WTC11 (cell line): ENCODE measurements at regions not wholly inside any gene's neighbourhood (a gene's known extent, or its start where the extent isn't known, plus 50 kb on each side); places are given as distances from the start of the nearest gene placed in this dataset.

Source experiments
- ATAC-seq: fragments of 200-7000 bp; cut with Tn5 transposase; 2 replicates; pipeline ENCODE4 v1.10.0; 2021; ENCODE audit warnings: mild to moderate bottlenecking, moderate library complexity
- CTCF ChIA-PET: fragments of 300-600 bp; sonication (Branson Sonifier 250); formaldehyde crosslinking; loops from one replicate; lab custom pipeline; 2021; ENCODE audit warnings: antibody characterized with exemption; lab: Charles Lee
- POLR2A ChIA-PET: fragments of 350-600 bp; sonication (Branson Sonifier 250); formaldehyde crosslinking; loops from one replicate; lab custom pipeline; 2021; ENCODE audit warnings: antibody characterized with exemption; lab: Charles Lee
- DNase-seq: peaks from one replicate; pipeline ENCODE4 v3.0.0; 2021; ENCODE audit warnings: low spot score
- H3K27ac Mint-ChIP-seq: 2 replicates; pipeline ENCODE4 v1.8.0; 2021; ENCODE audit warnings: mixed read lengths
- H3K27me3 Mint-ChIP-seq: 2 replicates; pipeline ENCODE4 v1.8.0; 2021; ENCODE audit warnings: low read depth, mild to moderate bottlenecking, moderate library complexity, mixed read lengths
- H3K36me3 Mint-ChIP-seq: 2 replicates; pipeline ENCODE4 v1.8.0; 2021; ENCODE audit warnings: mixed read lengths
- H3K4me1 Mint-ChIP-seq: 2 replicates; pipeline ENCODE4 v1.8.0; 2022; ENCODE audit warnings: mixed read lengths
- H3K4me3 Mint-ChIP-seq: 2 replicates; pipeline ENCODE4 v1.8.0; 2021; ENCODE audit warnings: mild to moderate bottlenecking, moderate library complexity, mixed read lengths
- H3K9me3 Mint-ChIP-seq: 2 replicates; pipeline ENCODE4 v1.8.0; 2021; ENCODE audit warnings: mixed read lengths
- ARID4B ChIP-seq: sonication (generic); formaldehyde crosslinking; IDR thresholded peaks from 2 replicates; pipeline ENCODE4 v1.8.0; 2023; ENCODE audit warnings: missing genetic modification reagents, mild to moderate bottlenecking, borderline replicate concordance
- E2F4 ChIP-seq: sonication (generic); formaldehyde crosslinking; IDR thresholded peaks from 2 replicates; pipeline ENCODE4 v1.8.1; 2022; ENCODE audit warnings: low read depth, mild to moderate bottlenecking, moderate library complexity, missing genetic modification reagents, borderline replicate concordance
- E2F5 ChIP-seq: sonication (generic); formaldehyde crosslinking; IDR thresholded peaks from 2 replicates; pipeline ENCODE4 v1.8.1; 2022; ENCODE audit warnings: mild to moderate bottlenecking, moderate library complexity, missing genetic modification reagents
- FOXP1 ChIP-seq: sonication (generic); formaldehyde crosslinking; IDR thresholded peaks from 2 replicates; pipeline ENCODE4 v1.8.0; 2022; ENCODE audit warnings: missing genetic modification reagents, mild to moderate bottlenecking, moderate library complexity, borderline replicate concordance
- FOXP4 ChIP-seq: sonication (generic); formaldehyde crosslinking; IDR thresholded peaks from 2 replicates; pipeline ENCODE4 v1.8.0; 2022; ENCODE audit warnings: mild to moderate bottlenecking, missing genetic modification reagents
- NFE2L1 ChIP-seq: sonication (generic); formaldehyde crosslinking; IDR thresholded peaks from 2 replicates; pipeline ENCODE4 v1.8.1; 2023; ENCODE audit warnings: missing genetic modification reagents
- NR3C1 ChIP-seq: sonication (generic); formaldehyde crosslinking; conservative IDR thresholded peaks from 2 replicates; pipeline ENCODE4 v1.8.1; 2023; ENCODE audit warnings: low read depth, mild to moderate bottlenecking, missing genetic modification reagents
- OVOL2 ChIP-seq: fragments of 250-450 bp; sonication (Bioruptor Pico); IDR thresholded peaks from 2 replicates; pipeline ENCODE4 v1.9.0; 2021; ENCODE audit warnings: mild to moderate bottlenecking, borderline replicate concordance
- PREB ChIP-seq: sonication (generic); formaldehyde crosslinking; IDR thresholded peaks from 2 replicates; pipeline ENCODE4 v1.8.1; 2022; ENCODE audit warnings: mild to moderate bottlenecking, missing genetic modification reagents, moderate library complexity, borderline replicate concordance
- STAT6 ChIP-seq: sonication (generic); formaldehyde crosslinking; conservative IDR thresholded peaks from 2 replicates; pipeline ENCODE4 v1.8.1; 2023; ENCODE audit warnings: mild to moderate bottlenecking, low read depth, missing genetic modification reagents, moderate library complexity
- TEAD1 ChIP-seq: sonication (generic); formaldehyde crosslinking; IDR thresholded peaks from 2 replicates; pipeline ENCODE4 v1.8.0; 2022; ENCODE audit warnings: mild to moderate bottlenecking, missing genetic modification reagents
- TEAD4 ChIP-seq: sonication (generic); formaldehyde crosslinking; IDR thresholded peaks from 2 replicates; pipeline ENCODE4 v1.8.0; 2022; ENCODE audit warnings: mild to moderate bottlenecking, missing genetic modification reagents
- ZBTB43 ChIP-seq: sonication (generic); formaldehyde crosslinking; IDR thresholded peaks from 2 replicates; pipeline ENCODE4 v1.8.1; 2023; ENCODE audit warnings: mild to moderate bottlenecking, missing genetic modification reagents
- ZNF423 ChIP-seq: fragments of 250-450 bp; sonication (Bioruptor Pico); IDR thresholded peaks from 2 replicates; pipeline ENCODE4 v2.1.2; 2022; ENCODE audit warnings: mild to moderate bottlenecking, moderate library complexity

- Mint-ChIP-seq H3K9me3 (peaks cover 23% of the 10 kb centered on the region), H3K4me1 (no peaks in the 10 kb centered on the region), H3K27me3 (no peaks in the 10 kb centered on the region), H3K36me3 (no peaks in the 10 kb centered on the region), H3K27ac (no peak overlapping the region), H3K4me3 (no peak overlapping the region)
- DNase-seq (no peak), ATAC-seq (no peak)
- no peak for TF ChIP-seq TEAD1
- no peak for TF ChIP-seq NR3C1 (CRISPR knock-in tag)
- TF ChIP-seq ZBTB43: no peak
- no peak for TF ChIP-seq ARID4B
- TF ChIP-seq E2F5 (CRISPR knock-in tag): no peak
- no peak for TF ChIP-seq FOXP4 (CRISPR knock-in tag)
- TF ChIP-seq STAT6: no peak
- TF ChIP-seq TEAD4 (CRISPR knock-in tag): no peak
- no peak for TF ChIP-seq E2F4 (CRISPR knock-in tag)
- TF ChIP-seq PREB (CRISPR knock-in tag): no peak
- TF ChIP-seq NFE2L1 (CRISPR knock-in tag): no peak
- no peak for TF ChIP-seq ZNF423 (CRISPR knock-in tag)
- no peak for TF ChIP-seq OVOL2
- no peak for TF ChIP-seq FOXP1 (CRISPR knock-in tag)
- ChIA-PET POLR2A (no interaction called here), CTCF (no interaction called here)
Observed at GRCh38 chr2:183984871-183985270, 613.5 kb upstream of the ZNF804A start.
